ENCODE measurements at regions not wholly inside any gene's neighbourhood (a gene's known extent, or its start where the extent isn't known, plus 50 kb on each side); places are given as distances from the start of the nearest gene placed in this dataset.

DNA sequence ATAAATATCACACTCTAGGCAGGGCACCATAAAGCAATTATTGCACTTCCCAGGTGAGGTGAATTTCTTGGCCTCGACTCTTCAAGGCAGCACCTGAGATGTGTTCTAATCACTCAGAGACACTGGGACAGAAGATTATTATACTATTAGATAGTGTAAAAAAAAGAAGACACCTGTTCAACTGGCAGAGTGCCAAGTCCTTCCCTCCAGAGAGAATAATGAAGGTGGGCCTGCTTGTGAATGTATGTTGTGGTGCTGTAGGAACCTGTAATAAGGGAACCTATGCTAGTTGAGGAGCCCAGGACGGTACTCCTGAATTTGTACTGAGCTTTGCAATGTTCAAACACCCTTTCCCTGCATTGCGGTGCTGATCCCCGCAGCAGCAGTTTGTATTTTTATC is 107.5 kb downstream of the NXPE2 start:
- no TSS peak for BruUV-seq (replicated peaks)
- Histone ChIP-seq H2AFZ (ENCODE audit: low read depth, low read length, poor library complexity, severe bottlenecking) (no peak overlapping the region), H3K4me1 (ENCODE audit: control insufficient read depth in 1 of 2, insufficient read depth in 2 of 2, low read length in 2 of 2) (no peaks in the 10 kb centered on the region), H3K9me3 (ENCODE audit: control insufficient read depth in 1 of 2, insufficient read depth in 1 of 2, low read depth in 1 of 2, low read length in 2 of 2) (no peaks in the 10 kb centered on the region), H3K36me3 (ENCODE audit: control insufficient read depth in 1 of 2, insufficient read depth in 2 of 2, low read length in 2 of 2) (no peaks in the 10 kb centered on the region), H4K20me1 (ENCODE audit: insufficient read depth) (no peaks in the 10 kb centered on the region), H3K27ac (ENCODE audit: low read depth, low read length) (no peak overlapping the region), H3K4me3 (replicated peaks in 1 of 2; ENCODE audit: low read depth in 1 of 2, low read length in 2 of 2) (no peak overlapping the region), H3K27me3 (ENCODE audit: insufficient read depth, low read length) (no peaks in the 10 kb centered on the region), H3K9ac (ENCODE audit: low read length) (no peak overlapping the region), H3K4me2 (ENCODE audit: low read length) (no peak overlapping the region), H3K9me2 (ENCODE audit: insufficient read depth) (no peaks in the 10 kb centered on the region), H3K79me2 (ENCODE audit: insufficient read depth, low read length) (no peaks in the 10 kb centered on the region)
- TF ChIP-seq YY1 (IDR thresholded peaks at IDR 0.05; ENCODE audit: extremely low read depth, insufficient replicate concordance, low read depth, low read length) (no peak), SRF (IDR thresholded peaks at IDR 0.05; ENCODE audit: low read depth) (no peak), TCF7L2 (IDR thresholded peaks at IDR 0.05; ENCODE audit: borderline replicate concordance, extremely low read depth, insufficient read depth, insufficient read length) (no peak), ELF1 (IDR thresholded peaks at IDR 0.05; ENCODE audit: borderline replicate concordance, low read depth) (no peak), EGR1 (IDR thresholded peaks at IDR 0.05; ENCODE audit: low read depth) (no peak), CEBPB (IDR thresholded peaks at IDR 0.05; ENCODE audit: low read depth) (no peak), CBX3 (IDR thresholded peaks at IDR 0.05; ENCODE audit: low read depth) (no peak), JUND (IDR thresholded peaks at IDR 0.05) (no peak), REST (IDR thresholded peaks at IDR 0.05; ENCODE audit: low read depth) (no peak), POLR2A (IDR thresholded peaks at IDR 0.05; ENCODE audit: borderline replicate concordance, extremely low read depth, insufficient read depth, insufficient read length) (no peak), EZH2phosphoT487 (IDR thresholded peaks at IDR 0.05; ENCODE audit: borderline replicate concordance) (no peak)
- TF ChIP-seq, protein P1, sequence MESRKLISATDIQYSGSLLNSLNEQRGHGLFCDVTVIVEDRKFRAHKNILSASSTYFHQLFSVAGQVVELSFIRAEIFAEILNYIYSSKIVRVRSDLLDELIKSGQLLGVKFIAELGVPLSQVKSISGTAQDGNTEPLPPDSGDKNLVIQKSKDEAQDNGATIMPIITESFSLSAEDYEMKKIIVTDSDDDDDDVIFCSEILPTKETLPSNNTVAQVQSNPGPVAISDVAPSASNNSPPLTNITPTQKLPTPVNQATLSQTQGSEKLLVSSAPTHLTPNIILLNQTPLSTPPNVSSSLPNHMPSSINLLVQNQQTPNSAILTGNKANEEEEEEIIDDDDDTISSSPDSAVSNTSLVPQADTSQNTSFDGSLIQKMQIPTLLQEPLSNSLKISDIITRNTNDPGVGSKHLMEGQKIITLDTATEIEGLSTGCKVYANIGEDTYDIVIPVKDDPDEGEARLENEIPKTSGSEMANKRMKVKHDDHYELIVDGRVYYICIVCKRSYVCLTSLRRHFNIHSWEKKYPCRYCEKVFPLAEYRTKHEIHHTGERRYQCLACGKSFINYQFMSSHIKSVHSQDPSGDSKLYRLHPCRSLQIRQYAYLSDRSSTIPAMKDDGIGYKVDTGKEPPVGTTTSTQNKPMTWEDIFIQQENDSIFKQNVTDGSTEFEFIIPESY (IDR thresholded peaks at IDR 0.05; ENCODE audit: extremely low read depth, insufficient replicate concordance, low read length) = no peak
- TF ChIP-seq, protein P2, sequence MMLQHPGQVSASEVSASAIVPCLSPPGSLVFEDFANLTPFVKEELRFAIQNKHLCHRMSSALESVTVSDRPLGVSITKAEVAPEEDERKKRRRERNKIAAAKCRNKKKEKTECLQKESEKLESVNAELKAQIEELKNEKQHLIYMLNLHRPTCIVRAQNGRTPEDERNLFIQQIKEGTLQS (IDR thresholded peaks at IDR 0.05) = no peak
- TF ChIP-seq, protein P3, sequence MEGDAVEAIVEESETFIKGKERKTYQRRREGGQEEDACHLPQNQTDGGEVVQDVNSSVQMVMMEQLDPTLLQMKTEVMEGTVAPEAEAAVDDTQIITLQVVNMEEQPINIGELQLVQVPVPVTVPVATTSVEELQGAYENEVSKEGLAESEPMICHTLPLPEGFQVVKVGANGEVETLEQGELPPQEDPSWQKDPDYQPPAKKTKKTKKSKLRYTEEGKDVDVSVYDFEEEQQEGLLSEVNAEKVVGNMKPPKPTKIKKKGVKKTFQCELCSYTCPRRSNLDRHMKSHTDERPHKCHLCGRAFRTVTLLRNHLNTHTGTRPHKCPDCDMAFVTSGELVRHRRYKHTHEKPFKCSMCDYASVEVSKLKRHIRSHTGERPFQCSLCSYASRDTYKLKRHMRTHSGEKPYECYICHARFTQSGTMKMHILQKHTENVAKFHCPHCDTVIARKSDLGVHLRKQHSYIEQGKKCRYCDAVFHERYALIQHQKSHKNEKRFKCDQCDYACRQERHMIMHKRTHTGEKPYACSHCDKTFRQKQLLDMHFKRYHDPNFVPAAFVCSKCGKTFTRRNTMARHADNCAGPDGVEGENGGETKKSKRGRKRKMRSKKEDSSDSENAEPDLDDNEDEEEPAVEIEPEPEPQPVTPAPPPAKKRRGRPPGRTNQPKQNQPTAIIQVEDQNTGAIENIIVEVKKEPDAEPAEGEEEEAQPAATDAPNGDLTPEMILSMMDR (IDR thresholded peaks at IDR 0.05 in 2 of 3, conservative IDR thresholded peaks at IDR 0.05 in 1 of 3; ENCODE audit: borderline replicate concordance in 1 of 3, insufficient read depth in 1 of 3, low read depth in 2 of 3, low read length in 2 of 3) = no peak
- TF ChIP-seq, protein P4, sequence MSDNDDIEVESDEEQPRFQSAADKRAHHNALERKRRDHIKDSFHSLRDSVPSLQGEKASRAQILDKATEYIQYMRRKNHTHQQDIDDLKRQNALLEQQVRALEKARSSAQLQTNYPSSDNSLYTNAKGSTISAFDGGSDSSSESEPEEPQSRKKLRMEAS (IDR thresholded peaks at IDR 0.05) = no peak
- CTCF ChIA-PET = no interaction called here
- RAD21 ChIA-PET (ENCODE audit: low non-redundant PET in 1 of 2, low total read pairs in 2 of 2, uncharacterized antibody in 2 of 2, unreplicated experiment in 2 of 2) = no interaction called here
- POLR2A ChIA-PET = no interaction called here
- ATAC-seq (no peak), DNase-seq (ENCODE audit: low read depth, low spot score) (no peak)
- intact Hi-C loops (cut with micrococcal nuclease) = no loop called here

Measured in HCT116 (cell line).